GM21576 (cell line): ENCODE measurements at regions not wholly inside any gene's neighbourhood (a gene's known extent, or its start where the extent isn't known, plus 50 kb on each side); places are given as distances from the start of the nearest gene placed in this dataset.
"Not testable (repeated sequence)": the region's sequence is repeated elsewhere in the genome, so short reads cannot be mapped to it uniquely, and the experiment has no call there.

Source experiments
- ATAC-seq: cut with Tn5 transposase; IDR thresholded peaks from one replicate; pipeline ENCODE4 v1.9.1; 2021; ENCODE audit warnings: mild to moderate bottlenecking, moderate library complexity; ENCODE audit not compliant: unreplicated experiment

- no peak for ATAC-seq
These were observed 76.2 kb upstream of the MRPS22 start for GRCh38 chr3:139267300-139268246.

- ATAC-seq: no peak
These were observed 73.8 kb upstream of the MRPS22 start for GRCh38 chr3:139269984-139270383.

- ATAC-seq: not testable (repeated sequence)
These were observed 73.2 kb upstream of the MRPS22 start for GRCh38 chr3:139270652-139271051.

GRCh38 chr3:139280027-139280671 is 63.7 kb upstream of the MRPS22 start:
- no peak for ATAC-seq

- ATAC-seq: no peak
These were observed 62.7 kb upstream of the MRPS22 start for GRCh38 chr3:139281096-139281495.

GRCh38 chr3:139281522-139282196 is 62.2 kb upstream of the MRPS22 start:
- ATAC-seq: no peak

GRCh38 chr3:139283301-139283700 is 60.5 kb upstream of the MRPS22 start:
- no peak for ATAC-seq

- no peak for ATAC-seq
These were observed 59.6 kb upstream of the MRPS22 start for GRCh38 chr3:139284221-139284620.

GRCh38 chr3:139285691-139286090 is 58.1 kb upstream of the MRPS22 start:
- no peak for ATAC-seq

GRCh38 chr3:139286241-139286640 is 57.6 kb upstream of the MRPS22 start:
- ATAC-seq: no peak

- ATAC-seq: no peak
These were observed 57.0 kb upstream of the MRPS22 start for GRCh38 chr3:139286825-139287224.

GRCh38 chr3:139287557-139287956 is 56.3 kb upstream of the MRPS22 start:
- ATAC-seq: no peak

GRCh38 chr3:139288266-139288821 is 55.5 kb upstream of the MRPS22 start:
- ATAC-seq: no peak

GRCh38 chr3:139289860-139290524 is 53.8 kb upstream of the MRPS22 start:
- no peak for ATAC-seq

- ATAC-seq: no peak
These were observed 52.4 kb upstream of the MRPS22 start for GRCh38 chr3:139291276-139292051.

- ATAC-seq: no peak
These were observed 51.6 kb upstream of the MRPS22 start for GRCh38 chr3:139292192-139292591.

GRCh38 chr3:139292711-139293664 is 50.8 kb upstream of the MRPS22 start:
- ATAC-seq: no peak

GRCh38 chr3:139293665-139294023 is 50.2 kb upstream of the MRPS22 start:
- ATAC-seq: no peak
